PC-9 (cell line): ENCODE measurements at regions not wholly inside any gene's neighbourhood (a gene's known extent, or its start where the extent isn't known, plus 50 kb on each side); places are given as distances from the start of the nearest gene placed in this dataset.

Source experiments
- BruUV-seq: library from RNA; stranded (reverse); fragments of 400-500 nt; replicated peaks from 2 replicates; lab custom pipeline; 2021; lab: Mats Ljungman, UMichigan
- CTCF ChIA-PET: fragments of 300-600 bp; sonication (Branson Sonifier 250); formaldehyde crosslinking; loops from one replicate; lab custom pipeline; 2022; ENCODE audit warnings: antibody characterized with exemption; lab: Charles Lee
- POLR2A ChIA-PET: fragments of 300-600 bp; sonication (Branson Sonifier 250); formaldehyde crosslinking; loops from one replicate; lab custom pipeline; 2022; ENCODE audit warnings: antibody characterized with exemption; ENCODE audit not compliant: unreplicated experiment; lab: Charles Lee
- DNase-seq, 2 experiments: peaks; one replicate each; pipeline versions ENCODE4 v3.0.0 to v3.0.0-alpha.2; 2015 to 2022; ENCODE audit warnings: mixed read lengths in 1 of 2
- H2AFZ ChIP-seq: fragments of 200-600 bp; sonication (generic); 2 replicates; pipeline ENCODE4 v1.8.1; 2017; ENCODE audit warnings: antibody characterized with exemption
- H3F3A ChIP-seq: fragments of 200-600 bp; sonication (generic); 2 replicates; pipeline ENCODE4 v1.8.1; 2017; ENCODE audit warnings: antibody characterized with exemption, mild to moderate bottlenecking, low read depth; ENCODE audit not compliant: insufficient read depth
- H3K27ac ChIP-seq: fragments of 200-600 bp; sonication (generic); 2 replicates; pipeline ENCODE4 v1.6.1; 2016; ENCODE audit warnings: mixed run types
- H3K27me3 ChIP-seq: fragments of 200-600 bp; sonication (generic); 2 replicates; pipeline ENCODE4 v1.6.1; 2016; ENCODE audit warnings: low read depth, mixed run types; ENCODE audit not compliant: insufficient read depth
- H3K36me3 ChIP-seq: fragments of 200-600 bp; sonication (generic); 2 replicates; pipeline ENCODE4 v1.6.1; 2016; ENCODE audit warnings: low read depth, mixed run types
- H3K4me1 ChIP-seq: fragments of 200-600 bp; sonication (generic); replicated peaks from 2 replicates; pipeline ENCODE4 v1.6.1; 2016; ENCODE audit warnings: mixed run types; ENCODE audit not compliant: insufficient read depth
- H3K4me2 ChIP-seq: fragments of 200-600 bp; sonication (generic); 2 replicates; pipeline ENCODE4 v1.6.1; 2017; ENCODE audit warnings: mixed run types
- H3K4me3 ChIP-seq: fragments of 200-600 bp; sonication (generic); 2 replicates; pipeline ENCODE4 v1.6.1; 2016; ENCODE audit warnings: mixed run types
- H3K79me2 ChIP-seq: fragments of 200-600 bp; sonication (generic); 2 replicates; pipeline ENCODE4 v1.6.1; 2017; ENCODE audit warnings: low read depth, mixed run types
- H3K9me2 ChIP-seq: fragments of 200-600 bp; sonication (generic); 2 replicates; pipeline ENCODE4 v1.8.1; 2017; ENCODE audit warnings: mild to moderate bottlenecking; ENCODE audit not compliant: insufficient read depth
- H3K9me3 ChIP-seq: fragments of 200-600 bp; sonication (generic); 2 replicates; pipeline ENCODE4 v1.8.1; 2016; ENCODE audit warnings: low read depth; ENCODE audit not compliant: insufficient read depth
- H4K20me1 ChIP-seq: fragments of 200-600 bp; sonication (generic); 2 replicates; pipeline ENCODE4 v1.8.1; 2017; ENCODE audit not compliant: insufficient read depth
- CTCF ChIP-seq: fragments of 200-600 bp; sonication (generic); conservative IDR thresholded peaks from 2 replicates; pipeline ENCODE4 v1.6.1; 2017; ENCODE audit warnings: mixed run types, antibody characterized with exemption, mild to moderate bottlenecking, moderate library complexity
- EZH2 ChIP-seq: fragments of 200-600 bp; sonication (generic); IDR thresholded peaks from 2 replicates; pipeline ENCODE4 v1.8.0; 2017; ENCODE audit warnings: antibody characterized with exemption, low read depth
- intact Hi-C: fragments of 100-400 bp; cut with micrococcal nuclease; formaldehyde crosslinking; loops from one replicate; pipeline ENCODE4 v1.10.0; 2022; ENCODE audit not compliant: unreplicated experiment

- Histone ChIP-seq H2AFZ (no peak overlapping the region), H3K9me2 (no peaks in the 10 kb centered on the region), H3K36me3 (no peaks in the 10 kb centered on the region), H3K27me3 (peaks cover 71% of the 10 kb centered on the region), H3K79me2 (no peaks in the 10 kb centered on the region), H3K9me3 (no peaks in the 10 kb centered on the region), H4K20me1 (peaks cover 3% of the 10 kb centered on the region; the same call in 1 of the 2 replicates), H3K4me2 (no peak overlapping the region), H3K27ac (no peak overlapping the region), H3F3A (no peaks in the 10 kb centered on the region), H3K4me1 (no peaks in the 10 kb centered on the region), H3K4me3 (no peak overlapping the region)
- DNase-seq = no peak
- intact Hi-C loops = no loop called here
- TF ChIP-seq CTCF = no peak
- ChIA-PET CTCF (interaction anchor here (0.6 kb wide), 1 partner anchor 346 kb away, joined by 12 read pairs; no protein-coding TSS in a partner anchor), POLR2A (no interaction called here)
- no TSS peak for BruUV-seq
Observed at GRCh38 chr22:48953103-48953720, 874.5 kb downstream of the BRD1 start.

GRCh38 chr22:48952256-48953102 lies 875.2 kb downstream of the BRD1 start:
- Histone ChIP-seq H3K4me2 (no peak overlapping the region), H3K27me3 (peaks cover 71% of the 10 kb centered on the region), H3K9me3 (no peaks in the 10 kb centered on the region), H2AFZ (no peak overlapping the region), H3K27ac (no peak overlapping the region), H3F3A (no peaks in the 10 kb centered on the region), H3K4me1 (no peaks in the 10 kb centered on the region), H4K20me1 (peaks cover 3% of the 10 kb centered on the region; the same call in 1 of the 2 replicates), H3K9me2 (no peaks in the 10 kb centered on the region), H3K36me3 (no peaks in the 10 kb centered on the region), H3K79me2 (no peaks in the 10 kb centered on the region), H3K4me3 (no peak overlapping the region)
- intact Hi-C loops = no loop called here
- ChIA-PET CTCF (interaction anchor here (0.6 kb wide), 1 partner anchor 347 kb away, joined by 12 read pairs; no protein-coding TSS in a partner anchor), POLR2A (no interaction called here)
- no TSS peak for BruUV-seq
- no peak for DNase-seq
- TF ChIP-seq EZH2 (no peak), CTCF (no peak)

- H3K4me1 ChIP-seq = no peaks in the 10 kb centered on the region
- H3F3A ChIP-seq = no peaks in the 10 kb centered on the region
- no peak overlapping the region for H3K27ac ChIP-seq
- no peaks in the 10 kb centered on the region for H3K9me2 ChIP-seq
- ChIA-PET POLR2A (no interaction called here), CTCF (no interaction called here)
- H3K36me3 ChIP-seq = no peaks in the 10 kb centered on the region
- TF ChIP-seq CTCF = no peak
- no peak for TF ChIP-seq EZH2
- no peak overlapping the region for H2AFZ ChIP-seq
- peaks cover 3% of the 10 kb centered on the region; the same call in 1 of the 2 replicates for H4K20me1 ChIP-seq
- no peak overlapping the region for H3K4me3 ChIP-seq
- no peaks in the 10 kb centered on the region for H3K9me3 ChIP-seq
- BruUV-seq = no TSS peak
- peaks cover 69% of the 10 kb centered on the region for H3K27me3 ChIP-seq
- no peaks in the 10 kb centered on the region for H3K79me2 ChIP-seq
- no peak for DNase-seq
- no peak overlapping the region for H3K4me2 ChIP-seq
- intact Hi-C loops = no loop called here
Observed at GRCh38 chr22:48951836-48952235, 875.8 kb downstream of the BRD1 start.
